IMR-90 (cell line): ENCODE measurements at regions not wholly inside any gene's neighbourhood (a gene's known extent, or its start where the extent isn't known, plus 50 kb on each side); places are given as distances from the start of the nearest gene placed in this dataset.

Experiments used
- ATAC-seq: fragments of 200-7000 bp; cut with Tn5 transposase; 2 replicates; pipeline ENCODE4 v1.9.1; 2020; ENCODE audit warnings: low read depth, mild to moderate bottlenecking, moderate library complexity
- BruUV-seq: library from RNA; stranded (reverse); fragments of 400-500 nt; replicated peaks from 2 replicates; lab custom pipeline; 2021; lab: Mats Ljungman, UMichigan
- CTCF ChIA-PET: fragments of 300-600 bp; formaldehyde crosslinking; extraction: SDS; loops from one replicate; lab custom pipeline; 2021; ENCODE audit warnings: antibody characterized with exemption; lab: Yijun Ruan, JAX
- POLR2A ChIA-PET: fragments of 300-600 bp; sonication (Branson Sonifier 250); formaldehyde crosslinking; loops from one replicate; lab custom pipeline; 2022; ENCODE audit warnings: antibody characterized with exemption; ENCODE audit not compliant: unreplicated experiment; lab: Charles Lee
- DNase-seq: peaks from one replicate; pipeline ENCODE4 v3.0.0; 2013
- H2AFZ ChIP-seq: replicated peaks from 2 replicates; pipeline ENCODE3; 2013; ENCODE audit warnings: low read length, mild to moderate bottlenecking; ENCODE audit not compliant: poor library complexity
- H2AK5ac ChIP-seq: 2 replicates; pipeline ENCODE4 v1.6.1; 2013; ENCODE audit warnings: low read depth, low read length, inconsistent platforms
- H2AK9ac ChIP-seq: replicated peaks from 2 replicates; pipeline ENCODE3; 2013; ENCODE audit warnings: mild to moderate bottlenecking, low read depth, low read length, moderate library complexity; ENCODE audit not compliant: poor library complexity
- H2BK120ac ChIP-seq: 2 replicates; pipeline ENCODE4 v1.6.1; 2013; ENCODE audit warnings: low read depth, low read length, inconsistent platforms
- H2BK15ac ChIP-seq: 3 replicates; pipeline ENCODE4 v1.6.1; 2013; ENCODE audit warnings: low read depth, low read length, inconsistent platforms
- H2BK20ac ChIP-seq: 2 replicates; pipeline ENCODE4 v1.6.1; 2013; ENCODE audit warnings: low read depth, mild to moderate bottlenecking, inconsistent platforms, low read length, moderate library complexity
- H2BK5ac ChIP-seq: 2 replicates; pipeline ENCODE4 v1.6.1; 2013; ENCODE audit warnings: mild to moderate bottlenecking, low read depth, low read length, inconsistent platforms; ENCODE audit not compliant: poor library complexity, severe bottlenecking
- H3K14ac ChIP-seq: replicated peaks from 2 replicates; pipeline ENCODE4 v1.6.1; 2013; ENCODE audit warnings: low read depth, low read length, inconsistent platforms
- H3K18ac ChIP-seq: 2 replicates; pipeline ENCODE4 v1.6.1; 2013; ENCODE audit warnings: low read depth, low read length, control low read depth
- H3K23ac ChIP-seq: 2 replicates; pipeline ENCODE4 v1.6.1; 2013; ENCODE audit warnings: low read depth, low read length, inconsistent platforms
- H3K27ac ChIP-seq: 2 replicates; pipeline ENCODE4 v1.5.1; 2013; ENCODE audit warnings: mild to moderate bottlenecking, control low read depth, low read length; ENCODE audit not compliant: insufficient read depth
- H3K27me3 ChIP-seq: 2 replicates; pipeline ENCODE4 v1.6.1; 2013; ENCODE audit warnings: low read length; ENCODE audit not compliant: control insufficient read depth, insufficient read depth
- H3K36me3 ChIP-seq: 2 replicates; pipeline ENCODE4 v1.6.1; 2013; ENCODE audit warnings: low read length, mixed read lengths; ENCODE audit not compliant: control insufficient read depth, insufficient read depth
- H3K4ac ChIP-seq: 2 replicates; pipeline ENCODE4 v1.6.1; 2013; ENCODE audit warnings: low read depth, low read length, inconsistent platforms
- H3K4me1 ChIP-seq: 2 replicates; pipeline ENCODE4 v1.6.1; 2013; ENCODE audit warnings: low read length, mixed read lengths; ENCODE audit not compliant: control insufficient read depth, insufficient read depth
- H3K4me2 ChIP-seq: 2 replicates; pipeline ENCODE4 v1.6.1; 2013; ENCODE audit warnings: low read depth, mild to moderate bottlenecking, control low read depth, low read length, moderate library complexity
- H3K4me3 ChIP-seq: 2 replicates; pipeline ENCODE4 v1.5.1; 2013; ENCODE audit warnings: low read depth, mild to moderate bottlenecking, control low read depth, low read length, moderate library complexity; ENCODE audit not compliant: insufficient read depth
- H3K56ac ChIP-seq: 2 replicates; pipeline ENCODE4 v1.6.1; 2013; ENCODE audit warnings: low read length, inconsistent platforms; ENCODE audit not compliant: insufficient read depth; ENCODE audit errors: extremely low read depth
- H3K79me1 ChIP-seq, 2 experiments: 2 replicates each; pipeline ENCODE4 v1.6.1; 2013; ENCODE audit warnings: low read length in 2 of 2, inconsistent platforms in 1 of 2, low read depth in 1 of 2
- H3K9ac ChIP-seq: 2 replicates; pipeline ENCODE4 v1.6.1; 2013; ENCODE audit warnings: low read depth, low read length, control low read depth
- H3K9me1 ChIP-seq: 2 replicates; pipeline ENCODE4 v1.6.1; 2013; ENCODE audit warnings: low read length, inconsistent platforms; ENCODE audit not compliant: insufficient read depth
- H3K9me3 ChIP-seq: 2 replicates; pipeline ENCODE4 v1.6.1; 2013; ENCODE audit warnings: low read length; ENCODE audit not compliant: control insufficient read depth, insufficient read depth
- H4K20me1 ChIP-seq: 2 replicates; pipeline ENCODE4 v1.6.1; 2013; ENCODE audit warnings: low read length, inconsistent platforms; ENCODE audit not compliant: insufficient read depth
- H4K5ac ChIP-seq: 2 replicates; pipeline ENCODE4 v1.6.1; 2013; ENCODE audit warnings: mild to moderate bottlenecking, low read depth, low read length, control low read depth
- H4K8ac ChIP-seq, 2 experiments: 2 replicates each; pipeline ENCODE4 v1.6.1; 2013; ENCODE audit warnings: low read depth in 2 of 2, low read length in 2 of 2, control low read depth in 1 of 2, inconsistent platforms in 1 of 2
- H4K91ac ChIP-seq: 2 replicates; pipeline ENCODE4 v1.6.1; 2013; ENCODE audit warnings: low read depth, low read length, inconsistent platforms; ENCODE audit not compliant: insufficient read depth
- CHD1 ChIP-seq: IDR thresholded peaks from 2 replicates; pipeline ENCODE4 v1.6.1; 2012; ENCODE audit warnings: low read depth, low read length, improper control_type of control experiment
- MAFK ChIP-seq: IDR thresholded peaks from 2 replicates; pipeline ENCODE4 v1.6.1; 2012; ENCODE audit warnings: low read depth, low read length, improper control_type of control experiment
- RAD21 ChIP-seq: IDR thresholded peaks from 2 replicates; pipeline ENCODE4 v1.6.1; 2012; ENCODE audit warnings: low read length, improper control_type of control experiment
- WGBS, 2 experiments: methylation state at CpG; one replicate each; pipeline versions ENCODE4 v1.1.5 to v1.1.7; 2013; ENCODE audit warnings: missing lambda C conversion rate in 2 of 2; ENCODE audit not compliant: insufficient read length in 1 of 2; ENCODE audit errors: extremely low coverage in 2 of 2; 5-methylcytosine and 5-hydroxymethylcytosine counted together
- dilution Hi-C: fragments of 300-500 bp; cut with HindIII; formaldehyde crosslinking; loops from one replicate; pipeline ENCODE4 v1.14.3; 2018; ENCODE audit warnings: low sequenced_read_pairs; ENCODE audit not compliant: unreplicated experiment
- in situ Hi-C: fragments of 300-500 bp; cut with MboI; formaldehyde crosslinking; loops from 3 replicates; pipeline ENCODE4 v1.14.3; 2019; ENCODE audit warnings: low sequenced_read_pairs, inconsistent platforms, mixed read lengths
- intact Hi-C: fragments of 100-400 bp; cut with micrococcal nuclease; formaldehyde crosslinking; loops from 2 replicates; pipeline ENCODE4 v1.10.0; 2022
- TF ChIP-seq, protein P1 (sequence below): conservative IDR thresholded peaks from 2 replicates; pipeline ENCODE4 v1.5.1; 2012; ENCODE audit warnings: mild to moderate bottlenecking, low read depth, low read length, improper control_type of control experiment

DNA sequence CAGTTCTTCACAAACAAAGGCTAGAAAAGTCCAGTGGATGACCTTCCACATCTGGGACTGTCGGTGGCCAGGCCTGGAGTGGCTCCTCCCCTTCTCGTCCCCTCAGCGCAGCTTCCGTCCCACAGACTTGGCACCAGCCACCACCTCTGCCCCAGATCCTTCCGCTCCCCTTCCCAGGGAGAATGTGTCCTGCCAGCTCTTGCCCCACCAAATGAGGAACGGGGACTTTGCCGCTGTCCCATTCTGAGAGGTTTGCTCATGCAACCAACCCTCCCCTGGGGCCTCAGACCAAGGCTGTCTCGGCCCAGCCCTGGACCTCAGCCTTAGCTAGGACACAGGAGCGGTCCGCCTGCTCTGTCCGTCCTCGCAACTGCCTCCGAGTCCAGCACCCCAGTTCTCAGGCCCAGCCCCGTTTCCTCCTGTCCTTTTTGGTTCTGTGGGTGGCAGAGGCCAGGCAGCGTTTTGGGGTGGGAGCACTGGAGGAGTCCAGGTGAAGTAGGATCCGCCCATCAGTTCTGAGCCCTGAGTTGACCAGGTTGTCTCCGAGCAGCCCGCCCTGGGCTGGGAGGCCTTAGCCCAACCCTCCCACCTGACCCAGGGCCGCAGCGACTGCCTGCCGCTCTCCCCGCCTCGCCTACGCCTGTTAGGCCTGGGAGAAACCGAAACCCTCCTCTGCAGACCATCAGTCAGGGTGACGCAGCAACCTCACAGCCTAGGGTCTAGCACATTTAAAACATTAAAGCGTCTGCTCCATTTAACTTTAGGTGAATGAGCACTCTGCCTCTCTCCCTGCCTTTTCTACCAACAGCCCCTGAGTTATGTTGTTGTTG is 284.3 kb downstream of the FOXO1 start:
- peak overlapping the region; percentile 14 for H2AFZ ChIP-seq
- H3K79me1 ChIP-seq = no peaks in the 10 kb centered on the region
- in situ Hi-C loops (no loop called here), intact Hi-C loops (no loop called here), dilution Hi-C loops (no loop called here)
- H4K91ac ChIP-seq = no peak overlapping the region
- H3K4ac ChIP-seq = no peak overlapping the region
- no peak overlapping the region for H2AK5ac ChIP-seq
- no peak overlapping the region for H3K23ac ChIP-seq
- H2BK120ac ChIP-seq = no peak overlapping the region
- WGBS, 2 experiments = 79% methylated on average over 8 of the region's 27 CpGs; no CpG with 5 or more reads in 1 of the 2 experiments
- no peak overlapping the region for H2BK5ac ChIP-seq
- H4K20me1 ChIP-seq = no peaks in the 10 kb centered on the region
- no peak overlapping the region for H3K56ac ChIP-seq
- no peak overlapping the region for H3K4me2 ChIP-seq
- no peaks in the 10 kb centered on the region for H3K4me1 ChIP-seq
- H2BK20ac ChIP-seq = no peak overlapping the region
- no peak for TF ChIP-seq RAD21
- TF ChIP-seq CHD1 = no peak
- no peak for TF ChIP-seq MAFK
- TF ChIP-seq, protein P1, sequence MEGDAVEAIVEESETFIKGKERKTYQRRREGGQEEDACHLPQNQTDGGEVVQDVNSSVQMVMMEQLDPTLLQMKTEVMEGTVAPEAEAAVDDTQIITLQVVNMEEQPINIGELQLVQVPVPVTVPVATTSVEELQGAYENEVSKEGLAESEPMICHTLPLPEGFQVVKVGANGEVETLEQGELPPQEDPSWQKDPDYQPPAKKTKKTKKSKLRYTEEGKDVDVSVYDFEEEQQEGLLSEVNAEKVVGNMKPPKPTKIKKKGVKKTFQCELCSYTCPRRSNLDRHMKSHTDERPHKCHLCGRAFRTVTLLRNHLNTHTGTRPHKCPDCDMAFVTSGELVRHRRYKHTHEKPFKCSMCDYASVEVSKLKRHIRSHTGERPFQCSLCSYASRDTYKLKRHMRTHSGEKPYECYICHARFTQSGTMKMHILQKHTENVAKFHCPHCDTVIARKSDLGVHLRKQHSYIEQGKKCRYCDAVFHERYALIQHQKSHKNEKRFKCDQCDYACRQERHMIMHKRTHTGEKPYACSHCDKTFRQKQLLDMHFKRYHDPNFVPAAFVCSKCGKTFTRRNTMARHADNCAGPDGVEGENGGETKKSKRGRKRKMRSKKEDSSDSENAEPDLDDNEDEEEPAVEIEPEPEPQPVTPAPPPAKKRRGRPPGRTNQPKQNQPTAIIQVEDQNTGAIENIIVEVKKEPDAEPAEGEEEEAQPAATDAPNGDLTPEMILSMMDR = no peak
- no peak overlapping the region for H3K9ac ChIP-seq
- no peak overlapping the region for H2BK15ac ChIP-seq
- no peaks in the 10 kb centered on the region for H3K9me3 ChIP-seq
- no peaks in the 10 kb centered on the region for H3K36me3 ChIP-seq
- DNase-seq (no peak), ATAC-seq (no peak)
- CTCF ChIA-PET = interaction anchor here (1.0 kb wide), 1 partner anchor 14 kb away, joined by 3 read pairs; no protein-coding TSS in a partner anchor
- no peak overlapping the region for H3K27ac ChIP-seq
- H3K18ac ChIP-seq = no peak overlapping the region
- H3K27me3 ChIP-seq = peaks cover 8% of the 10 kb centered on the region
- H3K9me1 ChIP-seq = no peaks in the 10 kb centered on the region
- POLR2A ChIA-PET = no interaction called here
- no peak overlapping the region for H2AK9ac ChIP-seq
- BruUV-seq = no TSS peak
- no peak overlapping the region for H4K8ac ChIP-seq
- H3K4me3 ChIP-seq = no peak overlapping the region
- no peak overlapping the region for H4K5ac ChIP-seq
- H3K14ac ChIP-seq = no peak overlapping the region
